Heart left ventricle (tissue), 13 donors: ENCODE measurements at regions not wholly inside any gene's neighbourhood (a gene's known extent, or its start where the extent isn't known, plus 50 kb on each side); places are given as distances from the start of the nearest gene placed in this dataset.

Experiments used
- CTCF ChIP-seq, 12 donors: fragments of 200-600 bp; sonication (generic) in 4 of 12; IDR thresholded peaks; one replicate each; pipeline versions ENCODE4 v1.5.0 to v1.8.0; 2018 to 2022; ENCODE audit warnings: antibody characterized with exemption in 12 of 12, mild to moderate bottlenecking in 5 of 12
- POLR2A ChIP-seq, 2 donors: fragments of 450-650 bp; IDR thresholded peaks; one replicate each; pipeline ENCODE4 v1.6.1; 2017; ENCODE audit warnings: antibody characterized with exemption in 2 of 2, mild to moderate bottlenecking in 2 of 2, moderate library complexity in 2 of 2
- donor health status: ischemic (EF 13 %, LVEDD 7.1; RV severe dilation, severe dysfunction).
- donor health status: DM: no; HTN: yes; CAD: no.
- donor health status: DM: no; HTN: no; CAD: no.
- donor health status: ischemic (EF 25% LVEDD 6.9; RV normal size, moderate dysfunction).
- donor health status: ischemic (EF 25% LVEDD 5.7; RV mildly dilated, moderate dysfunction).
- donor health status: ischemic (EF 35%, LVEDD 5.7; RV mildly dilated, moderate dysfunction).
- donor health status: nonischemic (EF 11% LVEDD 7.7; RV severe dilation, severe dysfunction).
- donor health status: DM: yes; HTN: yes; CAD: no.
- donor health status: PGD.
- donor health status: ischemic (EF 29% LVEDD 5.4; RV normal size, mild dysfunction).
- donor health status: nonischemic (EF 23%, LVEDD 6.1; RV moderate dilation, normal function).

GRCh38 chr2:176743671-176744070 lies 468.9 kb upstream of the HNRNPA3 start:
- no peak for TF ChIP-seq CTCF (IDR thresholded peaks at IDR 0.05)
- no peak for TF ChIP-seq POLR2A (IDR thresholded peaks at IDR 0.05)
